H9 (cell line): ENCODE measurements at regions not wholly inside any gene's neighbourhood (a gene's known extent, or its start where the extent isn't known, plus 50 kb on each side); places are given as distances from the start of the nearest gene placed in this dataset.

Experiments used
- DNase-seq: peaks from one replicate; pipeline ENCODE4 v3.0.0-alpha.2; 2017
- H2AFZ ChIP-seq: one replicate; pipeline ENCODE4 v1.6.1; 2013; ENCODE audit warnings: mild to moderate bottlenecking, low read length, control low read depth, moderate library complexity
- H2AK5ac ChIP-seq: 2 replicates; pipeline ENCODE4 v1.6.1; 2013; ENCODE audit warnings: low read length, control low read depth, mixed read lengths; ENCODE audit not compliant: insufficient read length
- H2BK120ac ChIP-seq: one replicate; pipeline ENCODE4 v1.6.1; 2013; ENCODE audit warnings: low read depth, mild to moderate bottlenecking, low read length, control low read depth, inconsistent platforms; ENCODE audit not compliant: poor library complexity, severe bottlenecking
- H2BK12ac ChIP-seq: 2 replicates; pipeline ENCODE4 v1.6.1; 2013; ENCODE audit warnings: low read length, control low read depth, mixed read lengths, low read depth; ENCODE audit not compliant: insufficient read length
- H2BK15ac ChIP-seq: 2 replicates; pipeline ENCODE4 v1.6.1; 2013; ENCODE audit warnings: low read depth, low read length, control low read depth
- H2BK20ac ChIP-seq: one replicate; pipeline ENCODE4 v1.6.1; 2013; ENCODE audit warnings: low read depth, mild to moderate bottlenecking, low read length, control low read depth, inconsistent platforms; ENCODE audit not compliant: poor library complexity, severe bottlenecking
- H2BK5ac ChIP-seq: 2 replicates; pipeline ENCODE4 v1.6.1; 2013; ENCODE audit warnings: low read length, control low read depth, mixed read lengths; ENCODE audit not compliant: insufficient read length
- H3K14ac ChIP-seq: 2 replicates; pipeline ENCODE4 v1.6.1; 2013; ENCODE audit warnings: low read length, control low read depth; ENCODE audit not compliant: insufficient read depth
- H3K18ac ChIP-seq: 2 replicates; pipeline ENCODE4 v1.6.1; 2013; ENCODE audit warnings: low read depth, mild to moderate bottlenecking, mixed read lengths, low read length, control low read depth; ENCODE audit not compliant: insufficient read length
- H3K23ac ChIP-seq: 2 replicates; pipeline ENCODE4 v1.6.1; 2013; ENCODE audit warnings: low read length, control low read depth, mixed read lengths, low read depth; ENCODE audit not compliant: insufficient read length
- H3K23me2 ChIP-seq: 2 replicates; pipeline ENCODE4 v1.6.1; 2013; ENCODE audit warnings: low read depth, mild to moderate bottlenecking, mixed read lengths, low read length, control low read depth; ENCODE audit not compliant: insufficient read length, poor library complexity, severe bottlenecking
- H3K27ac ChIP-seq: 2 replicates; pipeline ENCODE4 v1.5.1; 2013; ENCODE audit warnings: low read length, control low read depth, mixed read lengths, low read depth; ENCODE audit not compliant: insufficient read length
- H3K27me3 ChIP-seq: 2 replicates; pipeline ENCODE4 v1.6.1; 2013; ENCODE audit warnings: low read length, control low read depth, inconsistent platforms; ENCODE audit not compliant: insufficient read depth
- H3K4ac ChIP-seq: 2 replicates; pipeline ENCODE4 v1.6.1; 2013; ENCODE audit warnings: low read depth, mild to moderate bottlenecking, control low read depth, inconsistent platforms, low read length, moderate library complexity
- H3K4me1 ChIP-seq: 2 replicates; pipeline ENCODE4 v1.6.1; 2013; ENCODE audit warnings: low read length, control low read depth, inconsistent platforms; ENCODE audit not compliant: insufficient read depth
- H3K4me2 ChIP-seq: 2 replicates; pipeline ENCODE4 v1.6.1; 2013; ENCODE audit warnings: low read length, control low read depth, mixed read lengths; ENCODE audit not compliant: insufficient read length, insufficient read depth
- H3K56ac ChIP-seq: 2 replicates; pipeline ENCODE4 v1.6.1; 2013; ENCODE audit warnings: low read depth, mild to moderate bottlenecking, mixed read lengths, low read length, control low read depth; ENCODE audit not compliant: insufficient read length
- H3K79me1 ChIP-seq: 2 replicates; pipeline ENCODE4 v1.6.1; 2013; ENCODE audit warnings: low read depth, mild to moderate bottlenecking, moderate library complexity, low read length, control low read depth, inconsistent platforms; ENCODE audit not compliant: insufficient read depth, poor library complexity, severe bottlenecking
- H3K79me2 ChIP-seq: 2 replicates; pipeline ENCODE4 v1.6.1; 2013; ENCODE audit warnings: low read length, control low read depth, inconsistent platforms; ENCODE audit not compliant: insufficient read depth
- H3K9ac ChIP-seq: 2 replicates; pipeline ENCODE4 v1.6.1; 2013; ENCODE audit warnings: low read length, control low read depth, mixed read lengths; ENCODE audit not compliant: insufficient read length; ENCODE audit errors: extremely low read depth
- H3K9me3 ChIP-seq: one replicate; pipeline ENCODE4 v1.6.1; 2013; ENCODE audit warnings: low read depth, low read length, inconsistent platforms; ENCODE audit not compliant: control insufficient read depth
- H3T11ph ChIP-seq: one replicate; pipeline ENCODE4 v1.6.1; 2013; ENCODE audit warnings: mild to moderate bottlenecking, low read length, control low read depth, inconsistent platforms
- H4K20me1 ChIP-seq: one replicate; pipeline ENCODE4 v1.6.1; 2013; ENCODE audit not compliant: control insufficient read depth, insufficient read length, insufficient read depth
- H4K5ac ChIP-seq: 2 replicates; pipeline ENCODE4 v1.6.1; 2013; ENCODE audit warnings: low read depth, mild to moderate bottlenecking, mixed read lengths, low read length, control low read depth; ENCODE audit not compliant: insufficient read length
- H4K8ac ChIP-seq: replicated peaks from 2 replicates; pipeline ENCODE4 v1.6.1; 2013; ENCODE audit warnings: low read length, control low read depth, mixed read lengths, low read depth; ENCODE audit not compliant: insufficient read length
- H4K91ac ChIP-seq: 2 replicates; pipeline ENCODE4 v1.6.1; 2013; ENCODE audit warnings: low read depth, mild to moderate bottlenecking, moderate library complexity, mixed read lengths, low read length, control low read depth; ENCODE audit not compliant: insufficient read length
- H3K27ac Mint-ChIP-seq, 3 experiments: 2 replicates in 2 of 3; 3 replicates in 1 of 3; pipeline ENCODE4 v1.8.0; 2020 to 2021; ENCODE audit warnings: mixed read lengths in 3 of 3, mild to moderate bottlenecking in 1 of 3, moderate library complexity in 1 of 3
- H3K27me3 Mint-ChIP-seq: 2 replicates; pipeline ENCODE4 v1.8.0; 2021; ENCODE audit warnings: low read depth, mild to moderate bottlenecking, moderate library complexity, mixed read lengths
- H3K36me3 Mint-ChIP-seq, 3 experiments: 2 replicates in 2 of 3; 3 replicates in 1 of 3; pipeline ENCODE4 v1.8.0; 2020 to 2021; ENCODE audit warnings: low read depth in 3 of 3, mixed read lengths in 3 of 3; ENCODE audit not compliant: insufficient read depth in 1 of 3
- H3K4me1 Mint-ChIP-seq, 2 experiments: 2 replicates each; pipeline ENCODE4 v1.8.0; 2020; ENCODE audit warnings: mixed read lengths in 2 of 2
- H3K4me3 Mint-ChIP-seq, 2 experiments: 2 replicates in 1 of 2; 3 replicates in 1 of 2; pipeline ENCODE4 v1.8.0; 2020 to 2021; ENCODE audit warnings: mild to moderate bottlenecking in 2 of 2, mixed read lengths in 2 of 2, moderate library complexity in 1 of 2
- H3K9me3 Mint-ChIP-seq, 2 experiments: 2 replicates in 1 of 2; 3 replicates in 1 of 2; pipeline ENCODE4 v1.8.0; 2020; ENCODE audit warnings: mild to moderate bottlenecking in 2 of 2, mixed read lengths in 2 of 2, moderate library complexity in 1 of 2
- WGBS: extraction: QIAGEN DNeasy Blood & Tissue Kit; methylation state at CpG from one replicate; pipeline ENCODE4 v1.1.7; 2013; ENCODE audit warnings: missing lambda C conversion rate, low lambda C conversion rate, mixed read lengths; ENCODE audit not compliant: insufficient read length; ENCODE audit errors: extremely low coverage; 5-methylcytosine and 5-hydroxymethylcytosine counted together
- TF ChIP-seq, protein P1 (sequence below): fragments of 200-600 bp; sonication (generic); conservative IDR thresholded peaks from 3 replicates; pipeline ENCODE4 v1.8.0; 2021; ENCODE audit warnings: antibody characterized with exemption, mild to moderate bottlenecking

DNA sequence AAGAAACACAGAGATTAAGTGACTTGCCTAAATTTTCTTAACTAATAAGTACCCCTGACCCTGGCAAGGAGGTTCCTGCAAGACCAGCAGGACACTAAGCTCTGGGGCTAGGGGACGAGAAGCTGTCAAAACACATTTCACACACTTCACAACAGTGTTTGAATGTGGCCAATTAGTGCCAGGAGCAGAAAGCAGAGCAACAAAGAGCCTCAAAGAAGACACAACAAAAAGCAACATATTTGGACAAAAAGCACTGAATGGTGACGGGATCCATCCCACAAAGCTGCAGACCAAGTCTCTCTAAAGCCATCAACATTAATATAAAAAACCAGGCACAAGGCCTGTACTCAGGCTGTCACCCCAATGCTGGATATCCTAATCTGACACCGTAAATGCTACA lies 361.9 kb upstream of the RASGEF1B start:
- Mint-ChIP-seq H3K4me3 (no peak overlapping the region), H3K4me1 (no peaks in the 10 kb centered on the region), H3K9me3 (no peaks in the 10 kb centered on the region), H3K27me3 (no peaks in the 10 kb centered on the region), H3K36me3 (no peaks in the 10 kb centered on the region), H3K27ac (no peak overlapping the region; a peak in 1 of 7 replicates)
- no peaks in the 10 kb centered on the region for H3K4me1 ChIP-seq
- no peaks in the 10 kb centered on the region for H3K23me2 ChIP-seq
- H3K4ac ChIP-seq, result no peak overlapping the region
- no peaks in the 10 kb centered on the region for H4K20me1 ChIP-seq
- no peak overlapping the region for H3K23ac ChIP-seq
- no CpG with 5 or more reads among the region's 3 CpGs for WGBS
- no peaks in the 10 kb centered on the region for H3K27me3 ChIP-seq
- H2AFZ ChIP-seq, result no peak overlapping the region
- no peak overlapping the region for H2BK5ac ChIP-seq
- no peak overlapping the region for H3K27ac ChIP-seq
- no peak for DNase-seq
- H3T11ph ChIP-seq, result no peak overlapping the region
- no peak overlapping the region for H2BK12ac ChIP-seq
- no peak overlapping the region for H2AK5ac ChIP-seq
- no peak overlapping the region for H4K8ac ChIP-seq
- no peak overlapping the region for H3K4me2 ChIP-seq
- no peak overlapping the region for H2BK120ac ChIP-seq
- no peaks in the 10 kb centered on the region for H3K79me2 ChIP-seq
- no peak overlapping the region for H3K18ac ChIP-seq
- H2BK20ac ChIP-seq, result no peak overlapping the region
- H4K91ac ChIP-seq, result no peak overlapping the region
- H2BK15ac ChIP-seq, result no peak overlapping the region
- H4K5ac ChIP-seq, result no peak overlapping the region
- H3K14ac ChIP-seq, result no peak overlapping the region
- TF ChIP-seq, protein P1, sequence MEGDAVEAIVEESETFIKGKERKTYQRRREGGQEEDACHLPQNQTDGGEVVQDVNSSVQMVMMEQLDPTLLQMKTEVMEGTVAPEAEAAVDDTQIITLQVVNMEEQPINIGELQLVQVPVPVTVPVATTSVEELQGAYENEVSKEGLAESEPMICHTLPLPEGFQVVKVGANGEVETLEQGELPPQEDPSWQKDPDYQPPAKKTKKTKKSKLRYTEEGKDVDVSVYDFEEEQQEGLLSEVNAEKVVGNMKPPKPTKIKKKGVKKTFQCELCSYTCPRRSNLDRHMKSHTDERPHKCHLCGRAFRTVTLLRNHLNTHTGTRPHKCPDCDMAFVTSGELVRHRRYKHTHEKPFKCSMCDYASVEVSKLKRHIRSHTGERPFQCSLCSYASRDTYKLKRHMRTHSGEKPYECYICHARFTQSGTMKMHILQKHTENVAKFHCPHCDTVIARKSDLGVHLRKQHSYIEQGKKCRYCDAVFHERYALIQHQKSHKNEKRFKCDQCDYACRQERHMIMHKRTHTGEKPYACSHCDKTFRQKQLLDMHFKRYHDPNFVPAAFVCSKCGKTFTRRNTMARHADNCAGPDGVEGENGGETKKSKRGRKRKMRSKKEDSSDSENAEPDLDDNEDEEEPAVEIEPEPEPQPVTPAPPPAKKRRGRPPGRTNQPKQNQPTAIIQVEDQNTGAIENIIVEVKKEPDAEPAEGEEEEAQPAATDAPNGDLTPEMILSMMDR, result no peak
- H3K9ac ChIP-seq, result no peak overlapping the region
- H3K9me3 ChIP-seq, result no peaks in the 10 kb centered on the region
- no peaks in the 10 kb centered on the region for H3K79me1 ChIP-seq
- no peak overlapping the region for H3K56ac ChIP-seq
